Pancreas (tissue), 10 donors: ENCODE measurements at regions not wholly inside any gene's neighbourhood (a gene's known extent, or its start where the extent isn't known, plus 50 kb on each side); places are given as distances from the start of the nearest gene placed in this dataset.
A peak's percentile ranks its signal among the peaks of the same experiment; 100 is the strongest.

Experiments
- ATAC-seq, 4 donors: fragments of 200-7000 bp; cut with Tn5 transposase; one replicate each; pipeline versions ENCODE4 v1.8.0 to v1.9.1; 2020; ENCODE audit warnings: mild to moderate bottlenecking in 4 of 4, moderate library complexity in 4 of 4
- DNase-seq, 6 donors: peaks; one replicate each; pipeline ENCODE4 v3.0.0-alpha.2; 2020
- FAIRE-seq: peaks from 2 replicates; lab custom pipeline; 2012; peaks lifted over from hg19 to GRCh38; lab: Jason Lieb, UNC
- H3K27ac ChIP-seq, 4 donors: fragments of 200-600 bp; sonication (generic); 1 replicate in 3 of 4; 2 replicates in 1 of 4; pipeline versions ENCODE4 v1.5.0 to v1.8.0; 2020
- H3K27me3 ChIP-seq, 4 donors: fragments of 200-600 bp; one replicate each; pipeline ENCODE4 v1.8.0; 2021
- H3K36me3 ChIP-seq, 3 donors: fragments of 200-600 bp; sonication (generic) in 1 of 3; one replicate each; pipeline versions ENCODE4 v1.5.0 to v1.8.0; 2020 to 2021
- H3K4me1 ChIP-seq, 3 donors: fragments of 200-600 bp; one replicate each; pipeline ENCODE4 v1.8.0; 2021
- H3K4me3 ChIP-seq, 4 donors: fragments of 200-600 bp; sonication (generic) in 2 of 4; one replicate each; pipeline versions ENCODE4 v1.5.0 to v1.8.0; 2020 to 2021
- H3K9me3 ChIP-seq, 4 donors: fragments of 200-600 bp; one replicate each; pipeline ENCODE4 v1.8.0; 2021
- WGBS, 2 donors: extraction: QIAGEN DNeasy Blood & Tissue Kit; methylation state at CpG; one replicate each; pipeline ENCODE4 v1.1.7; 2013; 5-methylcytosine and 5-hydroxymethylcytosine counted together
- intact Hi-C, 3 donors: fragments of 100-400 bp; cut with DNase I; formaldehyde crosslinking; loops; one replicate each; pipeline versions ENCODE4 v1.11.1 to v1.14.2; 2022
- TF ChIP-seq, protein P1 (sequence below), 4 donors: fragments of 200-600 bp; sonication (generic) in 3 of 4; IDR thresholded peaks; one replicate each; pipeline versions ENCODE4 v1.5.0 to v1.8.0; 2021; ENCODE audit warnings: antibody characterized with exemption in 4 of 4
- donor health status: healthy with polysubstance abuse.
- donor health status: DM: no; HTN: no; CAD: no; lungs with moderate emphysema.
- donor health status: DM: no; HTN: no; CAD: no.
- donor health status: control.
- donor health status: control.
- donor health status: Bipolar disorder and iron deficiency.
- donor health status: DM: yes; HTN: yes; CAD: no.
- donor health status: DM: no; HTN: no; CAD: no.
- donor health status: DM: no; HTN: no; CAD: no.
- donor health status: DM: yes; HTN: yes; CAD: no.

GRCh38 chr3:64747679-64748078 lies 59.9 kb upstream of the ADAMTS9 start:
- H3K27me3 ChIP-seq: no peaks in the 10 kb centered on the region
- H3K27ac ChIP-seq: no peak overlapping the region
- FAIRE-seq (no peak), ATAC-seq (no peak), DNase-seq (no peak)
- no peaks in the 10 kb centered on the region for H3K36me3 ChIP-seq
- no peaks in the 10 kb centered on the region for H3K4me1 ChIP-seq
- WGBS, 2 donors: 86 to 89% methylated on average over 4 of the region's 4 CpGs
- no peaks in the 10 kb centered on the region for H3K9me3 ChIP-seq
- intact Hi-C loops: no loop called here
- H3K4me3 ChIP-seq: no peak overlapping the region
- TF ChIP-seq, protein P1, sequence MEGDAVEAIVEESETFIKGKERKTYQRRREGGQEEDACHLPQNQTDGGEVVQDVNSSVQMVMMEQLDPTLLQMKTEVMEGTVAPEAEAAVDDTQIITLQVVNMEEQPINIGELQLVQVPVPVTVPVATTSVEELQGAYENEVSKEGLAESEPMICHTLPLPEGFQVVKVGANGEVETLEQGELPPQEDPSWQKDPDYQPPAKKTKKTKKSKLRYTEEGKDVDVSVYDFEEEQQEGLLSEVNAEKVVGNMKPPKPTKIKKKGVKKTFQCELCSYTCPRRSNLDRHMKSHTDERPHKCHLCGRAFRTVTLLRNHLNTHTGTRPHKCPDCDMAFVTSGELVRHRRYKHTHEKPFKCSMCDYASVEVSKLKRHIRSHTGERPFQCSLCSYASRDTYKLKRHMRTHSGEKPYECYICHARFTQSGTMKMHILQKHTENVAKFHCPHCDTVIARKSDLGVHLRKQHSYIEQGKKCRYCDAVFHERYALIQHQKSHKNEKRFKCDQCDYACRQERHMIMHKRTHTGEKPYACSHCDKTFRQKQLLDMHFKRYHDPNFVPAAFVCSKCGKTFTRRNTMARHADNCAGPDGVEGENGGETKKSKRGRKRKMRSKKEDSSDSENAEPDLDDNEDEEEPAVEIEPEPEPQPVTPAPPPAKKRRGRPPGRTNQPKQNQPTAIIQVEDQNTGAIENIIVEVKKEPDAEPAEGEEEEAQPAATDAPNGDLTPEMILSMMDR (IDR thresholded peaks at IDR 0.05): no peak

DNA sequence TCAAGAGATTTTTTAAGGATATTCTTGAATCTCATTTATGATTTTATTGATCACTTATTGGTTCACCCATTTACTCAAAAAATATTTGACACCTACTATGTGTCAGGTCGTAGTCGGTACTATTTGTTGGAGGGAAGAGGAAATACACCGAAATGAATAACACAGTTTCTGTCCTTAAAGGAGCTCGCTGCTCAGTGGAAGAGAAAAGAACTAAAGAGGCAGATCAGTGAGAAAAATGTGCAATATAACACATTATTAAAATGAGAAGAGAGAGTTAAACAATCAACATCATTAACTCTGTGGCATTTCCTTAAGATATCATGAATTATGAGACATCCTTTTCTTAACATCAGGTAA lies 56.1 kb upstream of the ADAMTS9 start:
- no peak for FAIRE-seq
- H3K4me1 ChIP-seq: no peaks in the 10 kb centered on the region
- 71 to 82% methylated on average over 4 of the region's 4 CpGs for WGBS, 2 donors
- no peak for DNase-seq
- no peaks in the 10 kb centered on the region for H3K27me3 ChIP-seq
- H3K36me3 ChIP-seq: no peaks in the 10 kb centered on the region
- intact Hi-C loops: no loop called here
- H3K4me3 ChIP-seq: no peak overlapping the region
- ATAC-seq: no peak
- no peak overlapping the region for H3K27ac ChIP-seq
- H3K9me3 ChIP-seq: no peaks in the 10 kb centered on the region
- TF ChIP-seq, protein P1 (IDR thresholded peaks at IDR 0.05): no peak

DNA sequence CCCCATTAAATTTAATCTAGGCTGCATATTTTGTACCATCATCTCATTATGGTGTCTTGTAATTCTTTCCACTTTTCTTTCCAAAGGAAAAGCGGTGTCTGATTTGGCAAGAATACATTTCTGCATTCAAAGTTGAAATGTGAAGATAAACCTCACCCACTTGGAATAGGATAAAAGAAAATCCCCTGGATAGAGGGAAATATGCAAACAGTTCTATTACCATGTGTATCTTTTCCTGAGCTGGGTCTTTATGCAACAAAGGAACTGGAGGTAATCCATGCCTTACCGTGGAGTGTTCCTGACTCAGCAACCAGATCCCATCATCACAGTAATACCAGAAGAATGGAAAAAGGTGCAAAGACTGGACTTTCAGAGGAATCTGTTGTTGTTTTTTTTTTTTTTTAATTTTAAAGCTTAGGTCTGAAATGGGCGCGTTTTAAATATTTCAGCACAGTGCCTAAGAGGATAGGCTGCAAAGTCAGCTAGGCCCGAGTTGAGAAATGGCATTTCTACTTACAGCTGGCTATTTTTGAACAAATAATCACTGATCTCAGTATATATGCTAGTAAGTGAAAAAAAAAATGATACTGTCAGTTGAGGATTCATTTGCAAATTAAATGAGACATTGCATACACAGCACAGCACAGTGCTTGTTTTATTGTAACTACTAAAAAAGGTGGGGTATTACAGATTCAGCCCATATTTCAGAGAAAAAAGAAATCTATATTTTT lies 55.5 kb upstream of the ADAMTS9 start:
- DNase-seq (no peak), ATAC-seq (peak in 1 of 4 donors; percentile 57), FAIRE-seq (no peak)
- intact Hi-C loops: no loop called here
- TF ChIP-seq, protein P1 (IDR thresholded peaks at IDR 0.05): no peak
- WGBS, 2 donors: 75 to 76% methylated on average over 5 of the region's 5 CpGs
- Histone ChIP-seq H3K4me3 (no peak overlapping the region), H3K27me3 (no peaks in the 10 kb centered on the region), H3K9me3 (no peaks in the 10 kb centered on the region), H3K27ac (no peak overlapping the region), H3K4me1 (no peaks in the 10 kb centered on the region), H3K36me3 (no peaks in the 10 kb centered on the region)

- TF ChIP-seq, protein P1 (IDR thresholded peaks at IDR 0.05): no peak
- WGBS, 2 donors: 70 to 81% methylated on average over 1 of the region's 1 CpG
- ATAC-seq (peak in 1 of 4 donors; percentile 35), FAIRE-seq (no peak), DNase-seq (no peak)
- Histone ChIP-seq H3K27me3 (no peaks in the 10 kb centered on the region), H3K9me3 (no peaks in the 10 kb centered on the region), H3K36me3 (no peaks in the 10 kb centered on the region), H3K4me1 (no peaks in the 10 kb centered on the region), H3K27ac (no peak overlapping the region), H3K4me3 (no peak overlapping the region)
- intact Hi-C loops: no loop called here
These were observed 53.5 kb upstream of the ADAMTS9 start for GRCh38 chr3:64741341-64741740.

DNA sequence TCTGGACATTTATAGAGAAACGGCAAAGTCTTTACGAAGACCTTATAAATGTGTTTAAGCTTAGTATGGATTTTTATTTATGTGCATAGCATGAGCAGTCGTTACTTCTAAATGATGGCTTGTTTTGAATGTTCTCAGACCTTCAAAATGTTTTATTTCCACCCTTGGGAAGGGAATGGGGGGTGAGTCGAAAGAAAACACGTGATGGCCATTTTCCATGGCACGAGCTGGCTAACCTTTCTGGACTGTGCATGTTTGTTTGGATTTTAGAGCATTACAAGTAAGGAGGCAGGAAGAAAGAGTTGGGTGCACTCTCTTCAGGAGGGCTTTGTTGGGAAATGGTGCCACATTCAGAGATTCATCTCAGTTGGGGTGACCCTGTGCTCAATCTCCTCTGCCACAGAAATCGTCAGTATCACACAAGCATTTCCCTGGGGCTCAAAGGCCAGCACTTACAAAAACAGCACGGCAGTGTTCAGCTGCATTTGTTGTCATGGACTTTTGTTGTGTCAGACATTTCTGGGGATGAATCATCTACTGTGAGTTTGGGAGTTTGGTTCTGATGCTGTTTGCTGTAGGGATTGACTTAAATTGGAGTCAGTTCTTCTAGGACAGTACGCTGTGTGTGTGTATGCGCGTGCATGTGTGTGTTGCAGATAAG lies 52.3 kb upstream of the ADAMTS9 start:
- FAIRE-seq: no peak
- Histone ChIP-seq H3K27ac (no peak overlapping the region), H3K4me1 (no peaks in the 10 kb centered on the region), H3K27me3 (no peaks in the 10 kb centered on the region), H3K4me3 (no peak overlapping the region), H3K9me3 (no peaks in the 10 kb centered on the region), H3K36me3 (no peaks in the 10 kb centered on the region)
- TF ChIP-seq, protein P1 (IDR thresholded peaks at IDR 0.05): no peak
- WGBS, 2 donors: 85 to 87% methylated on average over 11 of the region's 11 CpGs
- intact Hi-C loops: no loop called here
- DNase-seq: no peak
- peak in 2 of 4 donors; percentile 12 to 17 for ATAC-seq
